K562 (cell line): ENCODE measurements at regions not wholly inside any gene's neighbourhood (a gene's known extent, or its start where the extent isn't known, plus 50 kb on each side); places are given as distances from the start of the nearest gene placed in this dataset.

Experiments
- FOXJ3 ChIP-seq: sonication (generic); formaldehyde crosslinking; IDR thresholded peaks from 2 replicates; pipeline ENCODE4 v1.4.0; 2020; ENCODE audit warnings: mild to moderate bottlenecking, missing genetic modification reagents
- FUS ChIP-seq: fragments of 200-400 bp; formaldehyde crosslinking; optimal IDR thresholded peaks from 2 replicates; pipeline ENCODE3; 2017; ENCODE audit warnings: low read depth, low read length
- GATAD2A ChIP-seq: fragments of 450-650 bp; IDR thresholded peaks from 2 replicates; pipeline ENCODE4 v1.6.1; 2017
- HDAC1 ChIP-seq, 2 experiments: fragments of 450-650 bp; IDR thresholded peaks; 2 replicates each; pipeline ENCODE4 v1.6.1; 2016 to 2017; ENCODE audit warnings: inconsistent platforms in 1 of 2, mild to moderate bottlenecking in 1 of 2, moderate library complexity in 1 of 2
- HLTF ChIP-seq: fragments of 450-650 bp; IDR thresholded peaks from 2 replicates; pipeline ENCODE4 v1.6.1; 2016
- MYBL2 ChIP-seq, 2 experiments: fragments of 450-650 bp in 1 of 2; sonication (generic) in 1 of 2; formaldehyde crosslinking in 1 of 2; IDR thresholded peaks; 2 replicates each; pipeline versions ENCODE4 v1.6.1 to v1.8.1; 2017 to 2022; ENCODE audit warnings: borderline replicate concordance in 1 of 2, inconsistent platforms in 1 of 2, low read depth in 1 of 2, mild to moderate bottlenecking in 1 of 2, missing genetic modification reagents in 1 of 2, moderate library complexity in 1 of 2
- NONO ChIP-seq, 2 experiments: fragments of 200-400 bp in 1 of 2; fragments of 450-650 bp in 1 of 2; formaldehyde crosslinking in 1 of 2; IDR thresholded peaks; 2 replicates each; pipeline ENCODE4 v1.6.1; 2017; ENCODE audit warnings: low read depth in 2 of 2, mild to moderate bottlenecking in 2 of 2, moderate library complexity in 2 of 2, low read length in 1 of 2
- NR2C1 ChIP-seq, 2 experiments: fragments of 450-650 bp; IDR thresholded peaks; 2 replicates each; pipeline ENCODE4 v1.6.1; 2017; ENCODE audit warnings: mild to moderate bottlenecking in 2 of 2, antibody characterized with exemption in 1 of 2, inconsistent platforms in 1 of 2, missing compliant biosample characterization in 1 of 2, missing genetic modification characterization in 1 of 2
- OTX1 ChIP-seq: fragments of 450-650 bp; formaldehyde crosslinking; IDR thresholded peaks from 2 replicates; pipeline ENCODE4 v1.4.0; 2022; ENCODE audit warnings: mild to moderate bottlenecking
- PHF20 ChIP-seq: fragments of 450-650 bp; IDR thresholded peaks from 2 replicates; pipeline ENCODE4 v1.6.1; 2018; ENCODE audit not compliant: partially characterized antibody
- SMAD4 ChIP-seq: fragments of 250-450 bp; sonication (Bioruptor Pico); conservative IDR thresholded peaks from 2 replicates; pipeline ENCODE4 v1.8.0; 2021; ENCODE audit warnings: inconsistent platforms, mild to moderate bottlenecking, moderate library complexity
- U2AF2 ChIP-seq: fragments of 200-400 bp; formaldehyde crosslinking; optimal IDR thresholded peaks from 2 replicates; pipeline ENCODE3; 2017; ENCODE audit warnings: low read depth, mild to moderate bottlenecking, low read length
- ZNF134 ChIP-seq: fragments of 250-450 bp; sonication (Bioruptor Pico); conservative IDR thresholded peaks from 2 replicates; pipeline ENCODE4 v1.4.0; 2020
- ZNF174 ChIP-seq: fragments of 250-450 bp; sonication (Bioruptor Pico); IDR thresholded peaks from 2 replicates; pipeline ENCODE4 v1.4.0; 2020; ENCODE audit warnings: mild to moderate bottlenecking
- TF ChIP-seq, protein P1 (sequence below): fragments of 450-650 bp; IDR thresholded peaks from 2 replicates; pipeline ENCODE4 v1.6.1; 2016; ENCODE audit warnings: low read depth
- TF ChIP-seq, protein P2 (sequence below): fragments of 250-450 bp; sonication (Bioruptor Pico); IDR thresholded peaks from 2 replicates; pipeline ENCODE4 v1.6.1; 2021; ENCODE audit warnings: mild to moderate bottlenecking
- TF ChIP-seq, protein P3 (sequence below): fragments of 450-650 bp; IDR thresholded peaks from 2 replicates; pipeline ENCODE4 v1.6.1; 2016; ENCODE audit warnings: borderline replicate concordance

DNA sequence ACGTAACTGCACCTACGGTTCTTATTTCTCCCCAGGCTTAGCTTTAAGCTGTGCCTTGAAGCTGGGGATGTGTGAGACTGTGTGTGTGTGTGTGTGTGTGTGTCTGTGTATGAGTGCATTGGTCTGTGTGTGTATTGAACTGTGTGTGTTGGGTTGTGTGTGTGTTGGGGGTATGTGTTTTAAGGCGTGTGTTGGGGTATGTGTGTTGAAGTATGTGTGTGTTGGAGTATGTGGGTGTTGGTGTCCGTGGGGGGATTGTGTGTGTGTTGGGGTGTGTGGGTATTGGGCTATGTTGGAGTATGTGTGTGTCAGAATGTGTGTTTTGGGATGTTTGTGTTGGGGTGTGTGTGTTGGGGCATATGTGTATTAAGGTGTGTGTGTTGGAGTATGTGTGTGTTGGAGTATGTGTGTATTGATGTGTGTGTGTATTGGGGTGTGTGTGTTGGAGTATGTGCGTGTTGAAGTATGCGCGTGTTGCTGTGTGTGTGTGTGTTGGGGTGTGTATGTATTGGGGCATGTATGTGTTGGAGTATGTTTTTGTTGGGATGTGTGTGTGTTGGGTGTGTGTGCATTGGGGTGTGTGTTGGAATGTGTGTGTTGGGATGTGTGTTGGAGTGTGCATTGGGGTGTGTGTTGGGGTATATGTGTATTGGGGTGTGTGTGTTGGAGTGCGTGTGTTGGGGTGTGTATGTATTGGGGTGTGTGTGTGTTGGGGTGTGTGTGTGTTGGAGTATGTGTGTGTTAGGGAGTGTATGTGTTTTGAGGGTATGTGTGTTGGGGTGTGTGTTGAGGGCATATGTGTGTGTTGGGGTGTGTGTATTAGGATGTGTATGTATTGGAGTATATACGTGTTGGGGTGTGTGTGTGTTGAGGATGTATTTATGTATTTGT, 76.4 kb downstream of the LSM3 start (continued):
- TF ChIP-seq, protein P1, sequence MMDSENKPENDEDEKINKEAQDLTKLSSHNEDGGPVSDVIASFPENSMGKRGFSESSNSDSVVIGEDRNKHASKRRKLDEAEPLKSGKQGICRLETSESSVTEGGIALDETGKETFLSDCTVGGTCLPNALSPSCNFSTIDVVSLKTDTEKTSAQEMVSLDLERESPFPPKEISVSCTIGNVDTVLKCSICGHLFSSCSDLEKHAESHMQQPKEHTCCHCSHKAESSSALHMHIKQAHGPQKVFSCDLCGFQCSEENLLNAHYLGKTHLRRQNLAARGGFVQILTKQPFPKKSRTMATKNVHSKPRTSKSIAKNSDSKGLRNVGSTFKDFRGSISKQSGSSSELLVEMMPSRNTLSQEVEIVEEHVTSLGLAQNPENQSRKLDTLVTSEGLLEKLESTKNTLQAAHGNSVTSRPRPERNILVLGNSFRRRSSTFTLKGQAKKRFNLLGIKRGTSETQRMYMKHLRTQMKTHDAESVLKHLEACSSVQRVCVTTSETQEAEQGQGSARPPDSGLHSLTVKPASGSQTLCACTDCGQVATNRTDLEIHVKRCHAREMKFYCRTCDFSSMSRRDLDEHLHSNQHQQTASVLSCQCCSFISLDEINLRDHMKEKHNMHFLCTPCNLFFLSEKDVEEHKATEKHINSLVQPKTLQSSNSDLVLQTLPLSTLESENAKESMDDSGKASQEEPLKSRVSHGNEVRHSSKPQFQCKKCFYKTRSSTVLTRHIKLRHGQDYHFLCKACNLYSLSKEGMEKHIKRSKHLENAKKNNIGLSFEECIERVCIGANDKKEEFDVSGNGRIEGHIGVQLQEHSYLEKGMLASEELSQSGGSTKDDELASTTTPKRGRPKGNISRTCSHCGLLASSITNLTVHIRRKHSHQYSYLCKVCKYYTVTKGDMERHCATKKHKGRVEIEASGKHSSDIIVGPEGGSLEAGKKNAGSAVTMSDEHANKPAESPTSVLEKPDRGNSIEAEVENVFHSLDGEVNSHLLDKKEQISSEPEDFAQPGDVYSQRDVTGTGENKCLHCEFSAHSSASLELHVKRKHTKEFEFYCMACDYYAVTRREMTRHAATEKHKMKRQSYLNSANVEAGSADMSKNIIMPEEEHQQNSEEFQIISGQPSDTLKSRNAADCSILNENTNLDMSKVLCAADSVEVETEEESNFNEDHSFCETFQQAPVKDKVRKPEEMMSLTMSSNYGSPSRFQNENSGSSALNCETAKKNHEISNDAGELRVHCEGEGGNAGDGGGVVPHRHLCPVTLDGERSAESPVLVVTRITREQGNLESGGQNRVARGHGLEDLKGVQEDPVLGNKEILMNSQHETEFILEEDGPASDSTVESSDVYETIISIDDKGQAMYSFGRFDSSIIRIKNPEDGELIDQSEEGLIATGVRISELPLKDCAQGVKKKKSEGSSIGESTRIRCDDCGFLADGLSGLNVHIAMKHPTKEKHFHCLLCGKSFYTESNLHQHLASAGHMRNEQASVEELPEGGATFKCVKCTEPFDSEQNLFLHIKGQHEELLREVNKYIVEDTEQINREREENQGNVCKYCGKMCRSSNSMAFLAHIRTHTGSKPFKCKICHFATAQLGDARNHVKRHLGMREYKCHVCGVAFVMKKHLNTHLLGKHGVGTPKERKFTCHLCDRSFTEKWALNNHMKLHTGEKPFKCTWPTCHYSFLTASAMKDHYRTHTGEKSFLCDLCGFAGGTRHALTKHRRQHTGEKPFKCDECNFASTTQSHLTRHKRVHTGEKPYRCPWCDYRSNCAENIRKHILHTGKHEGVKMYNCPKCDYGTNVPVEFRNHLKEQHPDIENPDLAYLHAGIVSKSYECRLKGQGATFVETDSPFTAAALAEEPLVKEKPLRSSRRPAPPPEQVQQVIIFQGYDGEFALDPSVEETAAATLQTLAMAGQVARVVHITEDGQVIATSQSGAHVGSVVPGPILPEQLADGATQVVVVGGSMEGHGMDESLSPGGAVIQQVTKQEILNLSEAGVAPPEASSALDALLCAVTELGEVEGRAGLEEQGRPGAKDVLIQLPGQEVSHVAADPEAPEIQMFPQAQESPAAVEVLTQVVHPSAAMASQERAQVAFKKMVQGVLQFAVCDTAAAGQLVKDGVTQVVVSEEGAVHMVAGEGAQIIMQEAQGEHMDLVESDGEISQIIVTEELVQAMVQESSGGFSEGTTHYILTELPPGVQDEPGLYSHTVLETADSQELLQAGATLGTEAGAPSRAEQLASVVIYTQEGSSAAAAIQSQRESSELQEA, result peak; percentile 14; the same call in 1 of the 2 replicates
- TF ChIP-seq, protein P2, sequence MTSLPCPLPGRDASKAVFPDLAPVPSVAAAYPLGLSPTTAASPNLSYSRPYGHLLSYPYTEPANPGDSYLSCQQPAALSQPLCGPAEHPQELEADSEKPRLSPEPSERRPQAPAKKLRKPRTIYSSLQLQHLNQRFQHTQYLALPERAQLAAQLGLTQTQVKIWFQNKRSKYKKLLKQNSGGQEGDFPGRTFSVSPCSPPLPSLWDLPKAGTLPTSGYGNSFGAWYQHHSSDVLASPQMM (CRISPR knock-in tag), result no peak
- TF ChIP-seq PHF20 (peak; percentile 39), HLTF (0 out of 2 replicates have a peak, but pooled peaks have one; percentile 61), NR2C1 (IDR thresholded peaks at IDR 0.05) (peak; percentile 28; the same call in 1 of the 2 replicates), NR2C1 (tag; IDR thresholded peaks at IDR 0.05) (no peak), U2AF2 (no peak), GATAD2A (no peak), ZNF134 (no peak), MYBL2 (IDR thresholded peaks at IDR 0.05; ENCODE audit: low read depth) (peak; percentile 45; the same call in 1 of the 2 replicates), MYBL2 (CRISPR knock-in tag; IDR thresholded peaks at IDR 0.05; ENCODE audit: borderline replicate concordance) (no peak), FOXJ3 (CRISPR knock-in tag) (no peak), NONO (IDR thresholded peaks at IDR 0.05; ENCODE audit: low read depth in 2 of 2, low read length in 1 of 2) (no peak), ZNF174 (CRISPR knock-in tag) (no peak), OTX1 (CRISPR knock-in tag) (peak; percentile 88), FUS (no peak), SMAD4 (CRISPR knock-in tag) (no peak; the same call in 1 of the 2 replicates), HDAC1 (IDR thresholded peaks at IDR 0.05) (no peak; a peak in 1 of 4 replicates)
- TF ChIP-seq, protein P3, sequence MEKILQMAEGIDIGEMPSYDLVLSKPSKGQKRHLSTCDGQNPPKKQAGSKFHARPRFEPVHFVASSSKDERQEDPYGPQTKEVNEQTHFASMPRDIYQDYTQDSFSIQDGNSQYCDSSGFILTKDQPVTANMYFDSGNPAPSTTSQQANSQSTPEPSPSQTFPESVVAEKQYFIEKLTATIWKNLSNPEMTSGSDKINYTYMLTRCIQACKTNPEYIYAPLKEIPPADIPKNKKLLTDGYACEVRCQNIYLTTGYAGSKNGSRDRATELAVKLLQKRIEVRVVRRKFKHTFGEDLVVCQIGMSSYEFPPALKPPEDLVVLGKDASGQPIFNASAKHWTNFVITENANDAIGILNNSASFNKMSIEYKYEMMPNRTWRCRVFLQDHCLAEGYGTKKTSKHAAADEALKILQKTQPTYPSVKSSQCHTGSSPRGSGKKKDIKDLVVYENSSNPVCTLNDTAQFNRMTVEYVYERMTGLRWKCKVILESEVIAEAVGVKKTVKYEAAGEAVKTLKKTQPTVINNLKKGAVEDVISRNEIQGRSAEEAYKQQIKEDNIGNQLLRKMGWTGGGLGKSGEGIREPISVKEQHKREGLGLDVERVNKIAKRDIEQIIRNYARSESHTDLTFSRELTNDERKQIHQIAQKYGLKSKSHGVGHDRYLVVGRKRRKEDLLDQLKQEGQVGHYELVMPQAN, result peak; percentile 40; the same call in 1 of the 2 replicates
